GM18870 (cell line): ENCODE measurements at regions not wholly inside any gene's neighbourhood (a gene's known extent, or its start where the extent isn't known, plus 50 kb on each side); places are given as distances from the start of the nearest gene placed in this dataset.
"Not testable (repeated sequence)": the region's sequence is repeated elsewhere in the genome, so short reads cannot be mapped to it uniquely, and the experiment has no call there.

Source experiments
- ATAC-seq: cut with Tn5 transposase; IDR thresholded peaks from one replicate; pipeline ENCODE4 v1.9.1; 2021; ENCODE audit warnings: moderate library complexity; ENCODE audit not compliant: unreplicated experiment

GRCh38 chr18:78813156-78813555 lies 166.5 kb upstream of the SALL3 start:
- no peak for ATAC-seq

- no peak for ATAC-seq
Observed at GRCh38 chr18:78813936-78814710, 165.5 kb upstream of the SALL3 start.

GRCh38 chr18:78814766-78815165 lies 164.9 kb upstream of the SALL3 start:
- ATAC-seq: no peak

GRCh38 chr18:78816114-78816513 lies 163.5 kb upstream of the SALL3 start:
- ATAC-seq: no peak

- ATAC-seq: no peak
Observed at GRCh38 chr18:78816916-78817315, 162.7 kb upstream of the SALL3 start.

GRCh38 chr18:78818495-78818894 lies 161.1 kb upstream of the SALL3 start:
- ATAC-seq: no peak

GRCh38 chr18:78818961-78819360 lies 160.7 kb upstream of the SALL3 start:
- no peak for ATAC-seq

- no peak for ATAC-seq
Observed at GRCh38 chr18:78820161-78820834, 159.3 kb upstream of the SALL3 start.

- ATAC-seq: no peak
Observed at GRCh38 chr18:78821396-78821795, 158.2 kb upstream of the SALL3 start.

GRCh38 chr18:78822171-78822948 lies 157.3 kb upstream of the SALL3 start:
- ATAC-seq: no peak

- no peak for ATAC-seq
Observed at GRCh38 chr18:78822949-78823285, 156.7 kb upstream of the SALL3 start.

GRCh38 chr18:78825168-78825567 lies 154.4 kb upstream of the SALL3 start:
- no peak for ATAC-seq

- ATAC-seq: no peak
Observed at GRCh38 chr18:78826631-78827030, 153.0 kb upstream of the SALL3 start.

GRCh38 chr18:78827141-78827540 lies 152.5 kb upstream of the SALL3 start:
- no peak for ATAC-seq

GRCh38 chr18:78828131-78828530 lies 151.5 kb upstream of the SALL3 start:
- ATAC-seq: no peak

GRCh38 chr18:78829026-78829425 lies 150.6 kb upstream of the SALL3 start:
- not testable (repeated sequence) for ATAC-seq

GRCh38 chr18:78830161-78830560 lies 149.5 kb upstream of the SALL3 start:
- no peak for ATAC-seq

- no peak for ATAC-seq
Observed at GRCh38 chr18:78830826-78831225, 148.8 kb upstream of the SALL3 start.

GRCh38 chr18:78831603-78832002 lies 148.0 kb upstream of the SALL3 start:
- no peak for ATAC-seq

GRCh38 chr18:78833833-78834232 lies 145.8 kb upstream of the SALL3 start:
- ATAC-seq: no peak

GRCh38 chr18:78836838-78837237 lies 142.8 kb upstream of the SALL3 start:
- ATAC-seq: no peak

- ATAC-seq: no peak
Observed at GRCh38 chr18:78837754-78838153, 141.9 kb upstream of the SALL3 start.
